ENCODE measurements at regions not wholly inside any gene's neighbourhood (a gene's known extent, or its start where the extent isn't known, plus 50 kb on each side); places are given as distances from the start of the nearest gene placed in this dataset.

GRCh38 chr12:88667615-88668014, 87.3 kb upstream of the KITLG start:
- peak; percentile 11 for DNase-seq

GRCh38 chr12:88665071-88665470, 84.8 kb upstream of the KITLG start:
- peak; percentile 83 for DNase-seq

GRCh38 chr12:88662961-88663360, 82.7 kb upstream of the KITLG start:
- DNase-seq = peak; percentile 14

- DNase-seq = no peak
Observed at GRCh38 chr12:88662093-88662492, 81.8 kb upstream of the KITLG start.

- DNase-seq = no peak
Observed at GRCh38 chr12:88658009-88658408, 77.7 kb upstream of the KITLG start.

GRCh38 chr12:88650715-88651114, 70.4 kb upstream of the KITLG start:
- DNase-seq = peak; percentile 71

GRCh38 chr12:88648625-88649024, 68.4 kb upstream of the KITLG start:
- DNase-seq = no peak

- DNase-seq = no peak
Observed at GRCh38 chr12:88646824-88647223, 66.6 kb upstream of the KITLG start.

- DNase-seq = no peak
Observed at GRCh38 chr12:88645816-88646215, 65.5 kb upstream of the KITLG start.

- no peak for DNase-seq
Observed at GRCh38 chr12:88644946-88645702, 64.9 kb upstream of the KITLG start.

GRCh38 chr12:88643685-88644084, 63.4 kb upstream of the KITLG start:
- DNase-seq = peak; percentile 35

- DNase-seq = no peak
Observed at GRCh38 chr12:88642675-88643431, 62.6 kb upstream of the KITLG start.

GRCh38 chr12:88638966-88639760, 58.9 kb upstream of the KITLG start:
- DNase-seq = peak; percentile 76

GRCh38 chr12:88638388-88638787, 58.1 kb upstream of the KITLG start:
- peak; percentile 12 for DNase-seq

GRCh38 chr12:88634008-88634407, 53.7 kb upstream of the KITLG start:
- DNase-seq = no peak

- no peak for DNase-seq
Observed at GRCh38 chr12:88633312-88633711, 53.0 kb upstream of the KITLG start.

- no peak for DNase-seq
Observed at GRCh38 chr12:88630561-88630960, 50.3 kb upstream of the KITLG start.
